RWPE1 (cell line): ENCODE measurements at regions not wholly inside any gene's neighbourhood (a gene's known extent, or its start where the extent isn't known, plus 50 kb on each side); places are given as distances from the start of the nearest gene placed in this dataset.

Experiments used
- CTCF ChIA-PET: fragments of 350-600 bp; sonication (Branson Sonifier 250); formaldehyde crosslinking; extraction: SDS; loops from one replicate; lab custom pipeline; 2021; lab: Yijun Ruan, JAX
- POLR2A ChIA-PET: fragments of 400-600 bp; formaldehyde crosslinking; extraction: SDS; loops from one replicate; lab custom pipeline; 2020; ENCODE audit warnings: antibody characterized with exemption; ENCODE audit not compliant: low non-redundant PET; lab: Yijun Ruan, JAX
- DNase-seq: peaks from one replicate; pipeline ENCODE4 v3.0.0; 2012; ENCODE audit warnings: low spot score
- H3K27ac ChIP-seq: fragments of 450-650 bp; 2 replicates; pipeline ENCODE4 v1.5.1; 2017
- CTCF ChIP-seq: fragments of 450-650 bp; conservative IDR thresholded peaks from 2 replicates; pipeline ENCODE4 v1.5.1; 2017; ENCODE audit warnings: low read depth, mild to moderate bottlenecking

- H3K27ac ChIP-seq = no peak overlapping the region
- DNase-seq = no peak
- CTCF ChIA-PET = no interaction called here
- POLR2A ChIA-PET = no interaction called here
- TF ChIP-seq CTCF = no peak
Observed at GRCh38 chr12:102755266-102755665, 161.8 kb downstream of the PAH start.

GRCh38 chr12:102753802-102754201, 163.2 kb downstream of the PAH start:
- CTCF ChIA-PET = no interaction called here
- no peak overlapping the region for H3K27ac ChIP-seq
- no peak for DNase-seq
- TF ChIP-seq CTCF = no peak
- POLR2A ChIA-PET = no interaction called here

GRCh38 chr12:102748704-102749103, 168.3 kb downstream of the PAH start:
- no peak overlapping the region for H3K27ac ChIP-seq
- DNase-seq = no peak
- POLR2A ChIA-PET = no interaction called here
- CTCF ChIA-PET = no interaction called here
- no peak for TF ChIP-seq CTCF

GRCh38 chr12:102746963-102747362, 170.1 kb downstream of the PAH start:
- TF ChIP-seq CTCF = no peak
- POLR2A ChIA-PET = no interaction called here
- CTCF ChIA-PET = interaction anchor here (0.6 kb wide), 1 partner anchor 304 kb away, joined by 3 read pairs; no protein-coding TSS in a partner anchor
- H3K27ac ChIP-seq = no peak overlapping the region
- DNase-seq = no peak

GRCh38 chr12:102745971-102746600, 171.0 kb downstream of the PAH start:
- POLR2A ChIA-PET = no interaction called here
- DNase-seq = no peak
- no peak for TF ChIP-seq CTCF

GRCh38 chr12:102741196-102741595, 175.8 kb downstream of the PAH start:
- ChIA-PET CTCF (interaction anchor here (0.6 to 1.1 kb wide), 2 partner anchors 169 to 615 kb away, joined by 4 to 6 read pairs; no protein-coding TSS in a partner anchor), POLR2A (no interaction called here)
- no peak for TF ChIP-seq CTCF
- no peak overlapping the region for H3K27ac ChIP-seq
- no peak for DNase-seq

More at GRCh38 chr12:102745971-102746600, 171.0 kb downstream of the PAH start:
- CTCF ChIA-PET = interaction anchor here (0.9 kb wide), 1 partner anchor 15 kb away, joined by 3 read pairs; no protein-coding TSS in a partner anchor
- no peak overlapping the region for H3K27ac ChIP-seq
